Prostate gland (tissue), 2 donors: ENCODE measurements at regions not wholly inside any gene's neighbourhood (a gene's known extent, or its start where the extent isn't known, plus 50 kb on each side); places are given as distances from the start of the nearest gene placed in this dataset.
"Not testable (repeated sequence)": the region's sequence is repeated elsewhere in the genome, so short reads cannot be mapped to it uniquely, and the experiment has no call there.

Experiments
- DNase-seq: peaks from one replicate; pipeline ENCODE4 v3.0.0-alpha.2; 2019; ENCODE audit warnings: low spot score
- H3K27ac ChIP-seq, 2 donors: fragments of 200-600 bp; sonication (generic); 2 replicates each; pipeline ENCODE4 v1.5.1; 2017 to 2019
- H3K27me3 ChIP-seq: fragments of 200-600 bp; sonication (generic); replicated peaks from 2 replicates; pipeline ENCODE4 v1.5.1; 2019; ENCODE audit not compliant: insufficient read depth
- H3K36me3 ChIP-seq, 2 donors: fragments of 200-600 bp; sonication (generic); 1 replicate in 1 of 2; 2 replicates in 1 of 2; pipeline versions ENCODE4 v1.5.1 to v1.8.1; 2017 to 2019
- H3K4me1 ChIP-seq: fragments of 200-600 bp; sonication (generic); replicated peaks from 2 replicates; pipeline ENCODE4 v1.5.1; 2019
- H3K4me3 ChIP-seq, 2 donors: fragments of 200-600 bp; sonication (generic); 2 replicates each; pipeline ENCODE4 v1.5.1; 2017 to 2019
- H3K9me3 ChIP-seq: fragments of 200-600 bp; sonication (generic); 2 replicates; pipeline ENCODE4 v1.5.1; 2017
- CTCF ChIP-seq, 4 experiments: fragments of 200-600 bp in 2 of 4; fragments of 450-650 bp in 2 of 4; sonication (generic) in 2 of 4; IDR thresholded peaks; 1 replicate in 3 of 4; 2 replicates in 1 of 4; pipeline ENCODE4 v1.5.1; 2016 to 2019; ENCODE audit warnings: antibody characterized with exemption in 4 of 4, mild to moderate bottlenecking in 2 of 4, moderate library complexity in 2 of 4
- POLR2A ChIP-seq: fragments of 450-650 bp; IDR thresholded peaks from one replicate; pipeline ENCODE4 v1.6.1; 2016; ENCODE audit warnings: antibody characterized with exemption, mild to moderate bottlenecking
- POLR2AphosphoS5 ChIP-seq: sonication (generic); formaldehyde crosslinking; IDR thresholded peaks from one replicate; pipeline ENCODE4 v1.6.1; 2017; ENCODE audit warnings: antibody characterized with exemption
- WGBS: methylation state at CpG from one replicate; pipeline ENCODE4 v1.1.5; 2018; 5-methylcytosine and 5-hydroxymethylcytosine counted together
- intact Hi-C: fragments of 100-400 bp; cut with DNase I; formaldehyde crosslinking; loops from one replicate; pipeline ENCODE4 v1.14.2; 2022

GRCh38 chr4:123675567-123675966 lies 279.0 kb downstream of the SPRY1 start:
- Histone ChIP-seq H3K27ac (no peak overlapping the region), H3K9me3 (no peaks in the 10 kb centered on the region), H3K27me3 (no peaks in the 10 kb centered on the region), H3K4me1 (no peaks in the 10 kb centered on the region), H3K4me3 (no peak overlapping the region), H3K36me3 (no peaks in the 10 kb centered on the region)
- DNase-seq: no peak
- intact Hi-C loops: no loop called here
- TF ChIP-seq CTCF (IDR thresholded peaks at IDR 0.05): no peak
- no peak for TF ChIP-seq POLR2A
- TF ChIP-seq POLR2AphosphoS5: no peak
- 79% methylated on average over 1 of the region's 1 CpG for WGBS

GRCh38 chr4:123676071-123676889 lies 279.7 kb downstream of the SPRY1 start:
- Histone ChIP-seq H3K27ac (no peak overlapping the region), H3K36me3 (no peaks in the 10 kb centered on the region), H3K4me3 (no peak overlapping the region), H3K4me1 (no peaks in the 10 kb centered on the region), H3K27me3 (no peaks in the 10 kb centered on the region), H3K9me3 (no peaks in the 10 kb centered on the region)
- no peak for DNase-seq
- TF ChIP-seq POLR2A (no peak), POLR2AphosphoS5 (no peak)
- WGBS: 82% methylated on average over 5 of the region's 5 CpGs
- intact Hi-C loops: no loop called here

GRCh38 chr4:123676890-123677229 lies 280.3 kb downstream of the SPRY1 start:
- no peak for DNase-seq
- TF ChIP-seq POLR2A: no peak
- TF ChIP-seq POLR2AphosphoS5: no peak
- no peak for TF ChIP-seq CTCF (IDR thresholded peaks at IDR 0.05)
- Histone ChIP-seq H3K36me3 (no peaks in the 10 kb centered on the region), H3K27me3 (no peaks in the 10 kb centered on the region), H3K4me1 (no peaks in the 10 kb centered on the region), H3K27ac (no peak overlapping the region), H3K9me3 (no peaks in the 10 kb centered on the region), H3K4me3 (no peak overlapping the region)
- 41% methylated on average over 7 of the region's 7 CpGs for WGBS
- intact Hi-C loops: no loop called here

- Histone ChIP-seq H3K9me3 (no peaks in the 10 kb centered on the region), H3K36me3 (no peaks in the 10 kb centered on the region), H3K4me1 (no peaks in the 10 kb centered on the region), H3K4me3 (no peak overlapping the region), H3K27me3 (no peaks in the 10 kb centered on the region), H3K27ac (no peak overlapping the region)
- intact Hi-C loops: no loop called here
- DNase-seq: no peak
- no peak for TF ChIP-seq CTCF (IDR thresholded peaks at IDR 0.05)
- no peak for TF ChIP-seq POLR2AphosphoS5
- no peak for TF ChIP-seq POLR2A
- WGBS: 86% methylated on average over 2 of the region's 2 CpGs
Measured at GRCh38 chr4:123682931-123683330, 286.3 kb downstream of the SPRY1 start.

GRCh38 chr4:123684937-123685336 lies 288.3 kb downstream of the SPRY1 start:
- DNase-seq, H3K9me3 ChIP-seq, H3K27me3 ChIP-seq, H3K36me3 ChIP-seq, H3K27ac ChIP-seq, H3K4me3 ChIP-seq, H3K4me1 ChIP-seq, intact Hi-C loops: not testable (repeated sequence)
- WGBS: 90% methylated on average over 26 of the region's 26 CpGs

GRCh38 chr4:123695531-123695930 lies 298.9 kb downstream of the SPRY1 start:
- H3K36me3 ChIP-seq, H3K9me3 ChIP-seq, H3K27me3 ChIP-seq, H3K27ac ChIP-seq, DNase-seq, H3K4me3 ChIP-seq, H3K4me1 ChIP-seq, intact Hi-C loops: not testable (repeated sequence)
- WGBS: 91% methylated on average over 2 of the region's 2 CpGs
